ENCODE measurements at regions not wholly inside any gene's neighbourhood (a gene's known extent, or its start where the extent isn't known, plus 50 kb on each side); places are given as distances from the start of the nearest gene placed in this dataset.
"Not testable (repeated sequence)": the region's sequence is repeated elsewhere in the genome, so short reads cannot be mapped to it uniquely, and the experiment has no call there.

- no peak for DNase-seq (ENCODE audit: low read depth, low spot score)
Observed at GRCh38 chr9:78383130-78383529, 86.2 kb downstream of the PSAT1 start.

- DNase-seq (ENCODE audit: low read depth, low spot score), result no peak
Observed at GRCh38 chr9:78386348-78386747, 89.4 kb downstream of the PSAT1 start.

GRCh38 chr9:78386773-78387172 lies 89.8 kb downstream of the PSAT1 start:
- no peak for DNase-seq (ENCODE audit: low read depth, low spot score)

GRCh38 chr9:78393340-78393739 lies 96.4 kb downstream of the PSAT1 start:
- no peak for DNase-seq (ENCODE audit: low read depth, low spot score)

- no peak for DNase-seq (ENCODE audit: low read depth, low spot score)
Observed at GRCh38 chr9:78393932-78394331, 97.0 kb downstream of the PSAT1 start.

GRCh38 chr9:78396087-78396486 lies 99.2 kb downstream of the PSAT1 start:
- no peak for DNase-seq (ENCODE audit: low read depth, low spot score)

GRCh38 chr9:78397045-78397444 lies 100.1 kb downstream of the PSAT1 start:
- no peak for DNase-seq (ENCODE audit: low read depth, low spot score)

- no peak for DNase-seq (ENCODE audit: low read depth, low spot score)
Observed at GRCh38 chr9:78397454-78397853, 100.5 kb downstream of the PSAT1 start.

- no peak for DNase-seq (ENCODE audit: low read depth, low spot score)
Observed at GRCh38 chr9:78399153-78399552, 102.2 kb downstream of the PSAT1 start.

GRCh38 chr9:78400496-78400895 lies 103.6 kb downstream of the PSAT1 start:
- DNase-seq (ENCODE audit: low read depth, low spot score), result no peak

GRCh38 chr9:78405461-78405860 lies 108.5 kb downstream of the PSAT1 start:
- no peak for DNase-seq (ENCODE audit: low read depth, low spot score)

- no peak for DNase-seq (ENCODE audit: low read depth, low spot score)
Observed at GRCh38 chr9:78406146-78406545, 109.2 kb downstream of the PSAT1 start.

- no peak for DNase-seq (ENCODE audit: low read depth, low spot score)
Observed at GRCh38 chr9:78406933-78407332, 110.0 kb downstream of the PSAT1 start.

GRCh38 chr9:78407636-78408312 lies 110.8 kb downstream of the PSAT1 start:
- DNase-seq (ENCODE audit: low read depth, low spot score), result no peak

- no peak for DNase-seq (ENCODE audit: low read depth, low spot score)
Observed at GRCh38 chr9:78408388-78408787, 111.5 kb downstream of the PSAT1 start.

- not testable (repeated sequence) for DNase-seq (ENCODE audit: low read depth, low spot score)
Observed at GRCh38 chr9:78409928-78410510, 113.1 kb downstream of the PSAT1 start.

- no peak for DNase-seq (ENCODE audit: low read depth, low spot score)
Observed at GRCh38 chr9:78422309-78422708, 125.4 kb downstream of the PSAT1 start.

GRCh38 chr9:78424299-78424698 lies 127.4 kb downstream of the PSAT1 start:
- DNase-seq (ENCODE audit: low read depth, low spot score), result no peak

- no peak for DNase-seq (ENCODE audit: low read depth, low spot score)
Observed at GRCh38 chr9:78428640-78429039, 131.7 kb downstream of the PSAT1 start.

- DNase-seq (ENCODE audit: low read depth, low spot score), result no peak
Observed at GRCh38 chr9:78430387-78430786, 133.5 kb downstream of the PSAT1 start.

GRCh38 chr9:78431039-78431438 lies 134.1 kb downstream of the PSAT1 start:
- not testable (repeated sequence) for DNase-seq (ENCODE audit: low read depth, low spot score)

- no peak for DNase-seq (ENCODE audit: low read depth, low spot score)
Observed at GRCh38 chr9:78436873-78437272, 139.9 kb downstream of the PSAT1 start.

- DNase-seq (ENCODE audit: low read depth, low spot score), result no peak
Observed at GRCh38 chr9:78437296-78437695, 140.4 kb downstream of the PSAT1 start.

- DNase-seq (ENCODE audit: low read depth, low spot score), result no peak
Observed at GRCh38 chr9:78437806-78438205, 140.9 kb downstream of the PSAT1 start.

All from activated naive CD8-positive, alpha-beta T cell treated with anti-CD3 and anti-CD28 coated beads, Interleukin-2, amount 50 U/mL, for 16 hours (primary cell).